ENCODE measurements at regions not wholly inside any gene's neighbourhood (a gene's known extent, or its start where the extent isn't known, plus 50 kb on each side); places are given as distances from the start of the nearest gene placed in this dataset.

- Histone ChIP-seq H2AFZ (no peak overlapping the region), H3K79me2 (no peaks in the 10 kb centered on the region), H3K27ac (no peak overlapping the region), H3K36me3 (ENCODE audit: control insufficient read depth, insufficient read depth, low read length) (no peaks in the 10 kb centered on the region), H3K27me3 (ENCODE audit: control insufficient read depth, insufficient read depth, low read length) (no peaks in the 10 kb centered on the region), H3K4me2 (ENCODE audit: low read length) (no peak overlapping the region), H3K4me3 (ENCODE audit: low read depth, low read length) (no peak overlapping the region), H3K9me3 (ENCODE audit: control insufficient read depth, low read length) (no peaks in the 10 kb centered on the region), H3K4me1 (no peaks in the 10 kb centered on the region), H3K9ac (no peak overlapping the region)
- TF ChIP-seq CTCF (IDR thresholded peaks at IDR 0.05) = no peak
Observed at GRCh38 chr3:153628591-153628990, 466.6 kb downstream of the RAP2B start.

- H3K27me3 ChIP-seq (ENCODE audit: control insufficient read depth, insufficient read depth, low read length) = no peaks in the 10 kb centered on the region
- no peak overlapping the region for H3K4me3 ChIP-seq (ENCODE audit: low read depth, low read length)
- H3K27ac ChIP-seq = no peak overlapping the region
- H3K36me3 ChIP-seq (ENCODE audit: control insufficient read depth, insufficient read depth, low read length) = no peaks in the 10 kb centered on the region
- no peaks in the 10 kb centered on the region for H3K9me3 ChIP-seq (ENCODE audit: control insufficient read depth, low read length)
- H2AFZ ChIP-seq = no peak overlapping the region
- no peak overlapping the region for H3K9ac ChIP-seq
- no peak for TF ChIP-seq CTCF (IDR thresholded peaks at IDR 0.05)
- no peak overlapping the region for H3K4me2 ChIP-seq (ENCODE audit: low read length)
- H3K4me1 ChIP-seq = no peaks in the 10 kb centered on the region
- no peaks in the 10 kb centered on the region for H3K79me2 ChIP-seq
Observed at GRCh38 chr3:153629148-153629547, 467.1 kb downstream of the RAP2B start.

- H2AFZ ChIP-seq = no peak overlapping the region
- no peaks in the 10 kb centered on the region for H3K4me1 ChIP-seq
- H3K36me3 ChIP-seq (ENCODE audit: control insufficient read depth, insufficient read depth, low read length) = no peaks in the 10 kb centered on the region
- no peak overlapping the region for H3K27ac ChIP-seq
- no peaks in the 10 kb centered on the region for H3K79me2 ChIP-seq
- no peak overlapping the region for H3K4me3 ChIP-seq (ENCODE audit: low read depth, low read length)
- H3K9me3 ChIP-seq (ENCODE audit: control insufficient read depth, low read length) = no peaks in the 10 kb centered on the region
- no peaks in the 10 kb centered on the region for H3K27me3 ChIP-seq (ENCODE audit: control insufficient read depth, insufficient read depth, low read length)
- H3K9ac ChIP-seq = no peak overlapping the region
- no peak for TF ChIP-seq CTCF (IDR thresholded peaks at IDR 0.05)
- no peak overlapping the region for H3K4me2 ChIP-seq (ENCODE audit: low read length)
Observed at GRCh38 chr3:153631102-153631501, 469.1 kb downstream of the RAP2B start.

- TF ChIP-seq CTCF (IDR thresholded peaks at IDR 0.05) = no peak
- Histone ChIP-seq H3K4me1 (no peaks in the 10 kb centered on the region), H3K4me3 (ENCODE audit: low read depth, low read length) (no peak overlapping the region), H3K4me2 (ENCODE audit: low read length) (no peak overlapping the region), H3K27me3 (ENCODE audit: control insufficient read depth, insufficient read depth, low read length) (no peaks in the 10 kb centered on the region), H2AFZ (no peak overlapping the region), H3K9ac (no peak overlapping the region), H3K9me3 (ENCODE audit: control insufficient read depth, low read length) (no peaks in the 10 kb centered on the region), H3K79me2 (no peaks in the 10 kb centered on the region), H3K36me3 (ENCODE audit: control insufficient read depth, insufficient read depth, low read length) (no peaks in the 10 kb centered on the region), H3K27ac (no peak overlapping the region)
Observed at GRCh38 chr3:153631664-153632063, 469.6 kb downstream of the RAP2B start.

GRCh38 chr3:153633407-153633806 lies 471.4 kb downstream of the RAP2B start:
- no peaks in the 10 kb centered on the region for H3K27me3 ChIP-seq (ENCODE audit: control insufficient read depth, insufficient read depth, low read length)
- no peak overlapping the region for H2AFZ ChIP-seq
- H3K27ac ChIP-seq = no peak overlapping the region
- no peak overlapping the region for H3K4me2 ChIP-seq (ENCODE audit: low read length)
- H3K36me3 ChIP-seq (ENCODE audit: control insufficient read depth, insufficient read depth, low read length) = no peaks in the 10 kb centered on the region
- H3K9ac ChIP-seq = no peak overlapping the region
- H3K9me3 ChIP-seq (ENCODE audit: control insufficient read depth, low read length) = no peaks in the 10 kb centered on the region
- H3K4me3 ChIP-seq (ENCODE audit: low read depth, low read length) = no peak overlapping the region
- H3K4me1 ChIP-seq = no peaks in the 10 kb centered on the region
- H3K79me2 ChIP-seq = no peaks in the 10 kb centered on the region
- no peak for TF ChIP-seq CTCF (IDR thresholded peaks at IDR 0.05)

Data from parathyroid adenoma (tissue), 2 donors.